GM12864 (cell line): ENCODE measurements at regions not wholly inside any gene's neighbourhood (a gene's known extent, or its start where the extent isn't known, plus 50 kb on each side); places are given as distances from the start of the nearest gene placed in this dataset.
"Not testable (repeated sequence)": the region's sequence is repeated elsewhere in the genome, so short reads cannot be mapped to it uniquely, and the experiment has no call there.

ENCODE experiments used
- DNase-seq: peaks from one replicate; pipeline ENCODE4 v3.0.0-alpha.2; 2011; ENCODE audit warnings: low read depth
- H3K4me3 ChIP-seq: 2 replicates; pipeline ENCODE4 v1.5.1; 2011; ENCODE audit warnings: mild to moderate bottlenecking, low read depth, low read length, control low read depth
- CTCF ChIP-seq: IDR thresholded peaks from 2 replicates; pipeline ENCODE4 v1.5.1; 2011; ENCODE audit warnings: low read depth, mild to moderate bottlenecking, moderate library complexity, low read length, control low read depth, inconsistent platforms; ENCODE audit errors: missing control alignments

GRCh38 chr1:242605521-242605920 is 81.0 kb upstream of the PLD5 start:
- no peak for TF ChIP-seq CTCF
- no peak overlapping the region for H3K4me3 ChIP-seq
- DNase-seq, result no peak

DNA sequence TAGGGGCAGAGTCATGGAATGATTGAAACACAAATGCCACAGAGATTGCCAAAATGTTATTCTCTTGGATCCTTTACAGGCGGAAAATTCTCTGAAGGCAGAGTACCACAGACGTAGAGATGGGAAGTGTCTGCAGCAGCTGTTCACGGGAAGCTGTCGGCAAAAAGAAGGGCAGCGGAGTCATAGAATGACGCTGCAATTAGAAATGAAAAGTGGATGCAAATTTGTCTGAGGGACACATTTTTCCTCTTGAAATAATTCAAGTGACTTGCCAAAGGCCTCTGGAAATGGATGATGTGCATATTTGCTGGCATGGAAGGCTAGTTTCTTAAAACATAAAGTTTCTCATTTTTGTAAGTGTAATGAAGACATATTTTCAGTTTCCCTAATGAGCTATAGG is 77.5 kb upstream of the PLD5 start:
- DNase-seq, result no peak
- no peak overlapping the region for H3K4me3 ChIP-seq
- TF ChIP-seq CTCF, result no peak

DNA sequence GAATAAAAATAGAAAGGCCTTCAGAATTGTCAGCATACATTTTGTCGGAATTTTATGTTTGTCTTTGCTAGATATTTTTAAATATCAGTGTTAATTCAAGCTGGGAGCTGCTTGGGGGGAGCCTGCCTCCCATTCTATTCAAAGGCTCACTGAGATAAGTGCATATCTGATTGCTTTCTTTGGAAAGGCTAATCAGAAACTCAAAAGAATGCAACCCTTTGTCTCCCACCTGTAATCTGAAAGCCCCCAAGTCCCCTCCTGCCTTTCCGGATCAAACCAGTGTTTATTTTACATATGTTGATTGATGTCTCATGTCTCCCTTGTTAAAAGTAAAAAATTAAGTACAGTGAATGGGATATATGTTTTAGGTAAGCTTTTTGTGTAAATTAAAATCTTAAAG is 69.3 kb upstream of the PLD5 start:
- not testable (repeated sequence) for H3K4me3 ChIP-seq, DNase-seq

DNA sequence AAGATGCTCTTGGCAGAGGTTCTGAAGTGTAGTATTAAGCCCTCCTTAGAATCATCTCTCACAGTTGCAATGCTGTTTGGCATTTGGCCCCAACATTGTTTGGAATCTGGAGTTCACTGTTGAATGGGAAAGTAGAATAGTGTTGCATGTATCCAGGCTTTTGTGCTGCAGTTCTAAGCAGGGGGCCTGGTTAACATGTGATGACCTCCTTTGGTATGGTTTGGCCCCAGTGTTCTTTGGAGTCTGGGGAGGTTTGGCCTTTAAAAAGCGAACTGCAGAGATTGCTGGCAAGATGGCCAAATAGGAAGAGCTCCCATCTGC is 61.8 kb upstream of the PLD5 start:
- no peak overlapping the region for H3K4me3 ChIP-seq
- TF ChIP-seq CTCF, result no peak
- DNase-seq, result no peak

- DNase-seq, result no peak
- no peak for TF ChIP-seq CTCF
Measured at GRCh38 chr1:242585616-242586359, 61.3 kb upstream of the PLD5 start.

DNA sequence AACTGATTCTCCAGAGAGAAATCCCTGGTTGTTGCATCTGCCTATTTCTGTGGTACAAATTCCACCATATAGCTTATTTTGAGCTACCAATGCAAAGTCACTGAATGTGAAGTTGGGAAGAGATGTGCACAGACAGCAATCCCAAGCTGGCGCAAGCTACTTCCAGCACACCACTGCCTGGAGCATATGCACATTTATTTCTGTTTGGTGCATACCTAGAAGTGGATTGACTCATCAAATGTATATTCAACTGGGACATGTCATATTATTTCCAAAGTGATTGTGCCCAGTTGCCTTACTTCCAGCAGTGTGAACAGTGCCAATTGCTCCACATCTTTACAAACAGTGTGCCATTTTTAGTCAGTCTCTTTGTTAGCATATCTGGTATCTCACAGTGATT is 58.2 kb upstream of the PLD5 start:
- no peak for DNase-seq
- no peak overlapping the region for H3K4me3 ChIP-seq
- TF ChIP-seq CTCF, result no peak

More at GRCh38 chr1:242585616-242586359, 61.3 kb upstream of the PLD5 start:
- H3K4me3 ChIP-seq, result no peak overlapping the region

DNA sequence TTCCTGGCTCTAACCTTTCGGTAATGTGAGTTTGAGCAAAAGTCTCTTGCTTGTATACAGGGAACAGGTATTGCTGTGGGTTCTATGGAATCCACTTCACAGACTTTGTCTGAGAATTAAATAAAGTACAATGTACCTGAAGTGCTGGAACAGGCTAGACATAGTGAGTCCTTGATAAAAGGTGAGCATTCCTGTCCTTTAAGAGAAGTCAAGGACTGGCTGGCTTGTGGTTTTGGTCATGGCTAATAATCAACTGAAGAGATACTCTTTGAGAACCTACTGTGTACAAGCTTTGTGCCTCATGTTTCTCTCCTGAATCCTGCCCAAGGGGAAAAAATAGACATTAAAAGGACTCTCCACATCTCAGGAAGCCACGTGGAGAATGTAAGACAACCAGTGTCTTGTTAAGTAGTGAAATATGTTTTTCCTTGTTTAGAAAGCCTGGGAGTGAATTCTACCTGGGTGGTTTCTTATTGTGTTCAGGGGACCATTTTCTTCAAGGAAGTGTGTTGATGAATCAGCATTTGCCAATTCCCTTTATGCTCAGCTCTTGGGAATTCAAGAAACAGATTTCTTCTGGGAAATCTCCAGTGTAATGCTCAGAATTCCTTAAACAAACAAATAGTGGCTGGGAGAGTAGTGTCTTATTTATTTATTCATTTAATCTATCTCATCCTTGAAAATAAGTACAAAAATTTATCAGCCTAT is 55.2 kb upstream of the PLD5 start:
- DNase-seq, result no peak
- no peak for TF ChIP-seq CTCF
- no peak overlapping the region for H3K4me3 ChIP-seq
